Thyroid gland (tissue), 4 donors: ENCODE measurements at regions not wholly inside any gene's neighbourhood (a gene's known extent, or its start where the extent isn't known, plus 50 kb on each side); places are given as distances from the start of the nearest gene placed in this dataset.

Experiments
- DNase-seq, 2 donors: peaks; one replicate each; pipeline ENCODE4 v3.0.0-alpha.2; 2019
- H3K27ac ChIP-seq, 3 donors: fragments of 200-600 bp; sonication (generic); 1 replicate in 2 of 3; 2 replicates in 1 of 3; pipeline ENCODE4 v1.5.1; 2016 to 2019; ENCODE audit warnings: mild to moderate bottlenecking in 1 of 3, moderate library complexity in 1 of 3
- H3K27me3 ChIP-seq: fragments of 200-600 bp; sonication (generic); one replicate; pipeline ENCODE4 v1.5.1; 2019
- H3K36me3 ChIP-seq, 2 donors: fragments of 200-600 bp; sonication (generic); one replicate each; pipeline ENCODE4 v1.5.1; 2016 to 2019
- H3K4me1 ChIP-seq, 2 donors: fragments of 200-600 bp; sonication (generic); one replicate each; pipeline ENCODE4 v1.5.1; 2017 to 2019
- H3K4me3 ChIP-seq, 3 donors: fragments of 200-600 bp; sonication (generic); replicated peaks in 1 of 3; 1 replicate in 2 of 3; 2 replicates in 1 of 3; pipeline ENCODE4 v1.5.1; 2016; ENCODE audit warnings: mild to moderate bottlenecking in 1 of 3
- H3K9me3 ChIP-seq: fragments of 200-600 bp; sonication (generic); one replicate; pipeline ENCODE4 v1.5.1; 2017
- CTCF ChIP-seq, 6 experiments: fragments of 200-600 bp in 3 of 6; fragments of 450-650 bp in 3 of 6; sonication (generic) in 3 of 6; IDR thresholded peaks; one replicate each; pipeline ENCODE4 v1.5.1; 2016 to 2019; ENCODE audit warnings: antibody characterized with exemption in 6 of 6, mild to moderate bottlenecking in 2 of 6, inconsistent platforms in 1 of 6, moderate library complexity in 1 of 6
- POLR2A ChIP-seq, 2 donors: fragments of 450-650 bp; IDR thresholded peaks; one replicate each; pipeline ENCODE4 v1.6.1; 2017; ENCODE audit warnings: antibody characterized with exemption in 2 of 2, mild to moderate bottlenecking in 2 of 2, moderate library complexity in 1 of 2
- WGBS, 2 donors: methylation state at CpG; one replicate each; pipeline ENCODE4 v1.1.5; 2017; 5-methylcytosine and 5-hydroxymethylcytosine counted together
- intact Hi-C: fragments of 100-400 bp; cut with DNase I; formaldehyde crosslinking; loops from one replicate; pipeline ENCODE4 v1.15.1; 2023

- DNase-seq, result no peak
- H3K4me1 ChIP-seq, result no peaks in the 10 kb centered on the region
- WGBS, 2 donors, result 89 to 90% methylated on average over 1 of the region's 1 CpG
- H3K27ac ChIP-seq, result no peak overlapping the region
- no peak overlapping the region for H3K4me3 ChIP-seq
- no peaks in the 10 kb centered on the region for H3K36me3 ChIP-seq
- no peaks in the 10 kb centered on the region for H3K27me3 ChIP-seq
- no peaks in the 10 kb centered on the region for H3K9me3 ChIP-seq
- intact Hi-C loops, result no loop called here
- TF ChIP-seq CTCF (IDR thresholded peaks at IDR 0.05), result no peak
- no peak for TF ChIP-seq POLR2A (IDR thresholded peaks at IDR 0.05)
These were observed 134.3 kb upstream of the RAB11FIP2 start for GRCh38 chr10:118181021-118181420.

- WGBS, 2 donors, result 91 to 93% methylated on average over 2 of the region's 2 CpGs
- H3K36me3 ChIP-seq, result no peaks in the 10 kb centered on the region
These were observed 128.4 kb upstream of the RAB11FIP2 start for GRCh38 chr10:118175148-118175547.

GRCh38 chr10:118173296-118173695, 126.6 kb upstream of the RAB11FIP2 start:
- H3K4me3 ChIP-seq, result no peak overlapping the region
- no peaks in the 10 kb centered on the region for H3K27me3 ChIP-seq
- WGBS, 2 donors, result 80 to 86% methylated on average over 2 of the region's 2 CpGs
- H3K36me3 ChIP-seq, result no peaks in the 10 kb centered on the region
- H3K27ac ChIP-seq, result no peak overlapping the region
- no peak for DNase-seq
- H3K9me3 ChIP-seq, result no peaks in the 10 kb centered on the region
- H3K4me1 ChIP-seq, result no peaks in the 10 kb centered on the region
- TF ChIP-seq CTCF (IDR thresholded peaks at IDR 0.05) (no peak), POLR2A (IDR thresholded peaks at IDR 0.05) (no peak)
- intact Hi-C loops, result no loop called here

More at GRCh38 chr10:118175148-118175547, 128.4 kb upstream of the RAB11FIP2 start:
- Histone ChIP-seq H3K27ac (no peak overlapping the region), H3K4me1 (no peaks in the 10 kb centered on the region), H3K27me3 (no peaks in the 10 kb centered on the region), H3K9me3 (no peaks in the 10 kb centered on the region), H3K4me3 (no peak overlapping the region)
- no peak for TF ChIP-seq CTCF (IDR thresholded peaks at IDR 0.05)
- no peak for TF ChIP-seq POLR2A (IDR thresholded peaks at IDR 0.05)
- DNase-seq, result no peak
- intact Hi-C loops, result no loop called here

- TF ChIP-seq POLR2A (IDR thresholded peaks at IDR 0.05) (no peak), CTCF (IDR thresholded peaks at IDR 0.05) (no peak)
- intact Hi-C loops, result no loop called here
- H3K4me3 ChIP-seq, result no peak overlapping the region
- no peaks in the 10 kb centered on the region for H3K36me3 ChIP-seq
- no peak overlapping the region for H3K27ac ChIP-seq
- H3K9me3 ChIP-seq, result no peaks in the 10 kb centered on the region
- H3K27me3 ChIP-seq, result no peaks in the 10 kb centered on the region
- DNase-seq, result no peak
- no peaks in the 10 kb centered on the region for H3K4me1 ChIP-seq
- WGBS, 2 donors, result 81 to 85% methylated on average over 1 of the region's 1 CpG
These were observed 125.1 kb upstream of the RAB11FIP2 start for GRCh38 chr10:118171861-118172260.

DNA sequence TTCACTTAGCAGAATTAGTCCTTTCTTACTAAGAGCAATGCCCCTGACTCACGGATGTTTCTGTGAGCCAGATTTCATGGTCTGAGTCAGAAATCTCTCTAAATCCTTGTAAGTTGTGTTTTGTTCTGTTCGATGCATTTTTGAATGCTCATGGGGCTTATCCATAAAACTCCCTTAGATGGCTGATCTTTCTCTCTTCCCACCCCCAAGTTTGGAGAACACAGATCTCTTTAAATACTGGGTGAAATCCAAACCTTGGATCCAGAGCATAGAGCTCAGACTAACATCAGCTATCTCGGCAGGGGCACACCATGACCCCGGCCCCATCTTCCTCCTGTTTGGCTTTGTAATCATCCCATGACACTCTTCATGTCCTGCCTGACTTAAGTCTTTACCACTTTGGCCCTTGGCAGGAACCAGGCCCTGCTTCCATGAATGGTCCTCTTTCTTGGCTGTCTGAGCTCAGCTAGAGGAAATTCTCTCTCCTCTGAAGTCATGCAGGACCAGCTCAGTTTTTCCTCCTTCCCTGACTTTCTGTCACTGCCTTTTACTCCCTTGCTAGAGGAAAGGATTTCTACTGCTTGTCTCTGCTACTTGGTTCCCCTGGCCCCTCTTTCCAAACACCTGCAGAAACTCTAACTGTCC, 120.4 kb upstream of the RAB11FIP2 start:
- Histone ChIP-seq H3K4me3 (no peak overlapping the region), H3K27ac (no peak overlapping the region), H3K27me3 (no peaks in the 10 kb centered on the region), H3K4me1 (no peaks in the 10 kb centered on the region), H3K9me3 (no peaks in the 10 kb centered on the region), H3K36me3 (no peaks in the 10 kb centered on the region)
- 60 to 72% methylated on average over 4 of the region's 4 CpGs for WGBS, 2 donors
- no peak for TF ChIP-seq POLR2A (IDR thresholded peaks at IDR 0.05)
- TF ChIP-seq CTCF (IDR thresholded peaks at IDR 0.05), result no peak
- no peak for DNase-seq
- intact Hi-C loops, result no loop called here
